HG02884 (cell line): ENCODE measurements at regions not wholly inside any gene's neighbourhood (a gene's known extent, or its start where the extent isn't known, plus 50 kb on each side); places are given as distances from the start of the nearest gene placed in this dataset.

Source experiments
- ATAC-seq: cut with Tn5 transposase; IDR thresholded peaks from one replicate; pipeline ENCODE4 v1.9.1; 2021; ENCODE audit warnings: mild to moderate bottlenecking, moderate library complexity; ENCODE audit not compliant: unreplicated experiment

- no peak for ATAC-seq
Measured at GRCh38 chr16:82567175-82567574, 59.6 kb upstream of the CDH13 start.

GRCh38 chr16:82563401-82563800 lies 63.4 kb upstream of the CDH13 start:
- no peak for ATAC-seq

GRCh38 chr16:82562183-82562683 lies 64.5 kb upstream of the CDH13 start:
- no peak for ATAC-seq

GRCh38 chr16:82560805-82561325 lies 65.9 kb upstream of the CDH13 start:
- no peak for ATAC-seq

- ATAC-seq, result no peak
Measured at GRCh38 chr16:82544378-82545160, 82.2 kb upstream of the CDH13 start.

GRCh38 chr16:82542714-82543113 lies 84.1 kb upstream of the CDH13 start:
- ATAC-seq, result no peak

GRCh38 chr16:82541103-82541502 lies 85.7 kb upstream of the CDH13 start:
- no peak for ATAC-seq

GRCh38 chr16:82535764-82536163 lies 91.0 kb upstream of the CDH13 start:
- no peak for ATAC-seq

GRCh38 chr16:82535262-82535661 lies 91.5 kb upstream of the CDH13 start:
- ATAC-seq, result no peak

- ATAC-seq, result no peak
Measured at GRCh38 chr16:82533189-82533588, 93.6 kb upstream of the CDH13 start.

GRCh38 chr16:82530883-82531282 lies 95.9 kb upstream of the CDH13 start:
- no peak for ATAC-seq

- no peak for ATAC-seq
Measured at GRCh38 chr16:82527101-82527500, 99.7 kb upstream of the CDH13 start.

GRCh38 chr16:82524976-82525375 lies 101.8 kb upstream of the CDH13 start:
- ATAC-seq, result no peak

- no peak for ATAC-seq
Measured at GRCh38 chr16:82523815-82524214, 103.0 kb upstream of the CDH13 start.

GRCh38 chr16:82522026-82522425 lies 104.7 kb upstream of the CDH13 start:
- ATAC-seq, result no peak

GRCh38 chr16:82518811-82519210 lies 108.0 kb upstream of the CDH13 start:
- no peak for ATAC-seq

GRCh38 chr16:82514262-82514661 lies 112.5 kb upstream of the CDH13 start:
- ATAC-seq, result no peak

- ATAC-seq, result no peak
Measured at GRCh38 chr16:82510789-82511305, 115.9 kb upstream of the CDH13 start.

GRCh38 chr16:82509691-82510430 lies 116.9 kb upstream of the CDH13 start:
- ATAC-seq, result no peak

- no peak for ATAC-seq
Measured at GRCh38 chr16:82506692-82507670, 119.8 kb upstream of the CDH13 start.
